K562 (cell line): ENCODE measurements at regions not wholly inside any gene's neighbourhood (a gene's known extent, or its start where the extent isn't known, plus 50 kb on each side); places are given as distances from the start of the nearest gene placed in this dataset.

Experiments used
- ATAC-seq: fragments of 200-7000 bp; cut with Tn5 transposase; 3 replicates; pipeline ENCODE4 v1.9.1; 2020; ENCODE audit warnings: moderate library complexity
- BruUV-seq: library from RNA; stranded (reverse); fragments of 400-500 nt; replicated peaks from 2 replicates; lab custom pipeline; 2021; lab: Mats Ljungman, UMichigan
- CTCF ChIA-PET: fragments of 300-600 bp; formaldehyde crosslinking; extraction: SDS; loops from one replicate; lab custom pipeline; 2021; ENCODE audit warnings: low intra/inter-chr PET ratio; lab: Yijun Ruan, JAX
- POLR2A ChIA-PET: fragments of 300-600, 350-650 bp; sonication (Branson Sonifier 250); formaldehyde crosslinking; extraction: SDS; loops from one replicate; lab custom pipeline; 2021; ENCODE audit warnings: antibody characterized with exemption, inconsistent platforms; lab: Yijun Ruan, JAX
- DNase-seq, 4 experiments: peaks; one replicate each; pipeline versions ENCODE4 v3.0.0 to v3.0.0-alpha.2; 2011 to 2018; ENCODE audit warnings: low spot score in 3 of 4, mixed read lengths in 3 of 4; ENCODE audit errors: extremely low read depth in 1 of 4
- FAIRE-seq: peaks from 2 replicates; lab custom pipeline; 2011; peaks lifted over from hg19 to GRCh38; lab: Jason Lieb, UNC
- H2AFZ ChIP-seq: 2 replicates; pipeline ENCODE4 v1.6.0; 2011; ENCODE audit warnings: low read depth, low read length, control low read depth, inconsistent platforms
- H3K27ac ChIP-seq: fragments of 200-600 bp; 3 replicates; pipeline ENCODE4 v1.8.0; 2011; ENCODE audit warnings: low read depth, mild to moderate bottlenecking, control low read depth, inconsistent platforms, low read length, moderate library complexity, mixed read lengths; ENCODE audit errors: extremely low read depth
- H3K27me3 ChIP-seq, 2 experiments: fragments of 300-600 bp in 1 of 2; 2 replicates in 1 of 2; 3 replicates in 1 of 2; pipeline versions ENCODE4 v1.6.0 to v1.8.0; 2011; ENCODE audit warnings: inconsistent platforms in 2 of 2, low read length in 2 of 2, mild to moderate bottlenecking in 1 of 2, mixed read lengths in 1 of 2, moderate library complexity in 1 of 2; ENCODE audit not compliant: control insufficient read depth in 2 of 2, insufficient read depth in 2 of 2
- H3K36me3 ChIP-seq: fragments of 300-600 bp; 3 replicates; pipeline ENCODE4 v1.8.0; 2011; ENCODE audit warnings: mild to moderate bottlenecking, low read length, inconsistent platforms; ENCODE audit not compliant: control insufficient read depth, insufficient read depth
- H3K4me1 ChIP-seq, 2 experiments: fragments of 200-600 bp in 1 of 2; replicated peaks in 1 of 2; 2 replicates in 1 of 2; 3 replicates in 1 of 2; pipeline versions ENCODE4 v1.5.1 to v1.8.0; 2011; ENCODE audit warnings: inconsistent platforms in 2 of 2, low read length in 2 of 2, mild to moderate bottlenecking in 1 of 2, mixed read lengths in 1 of 2, moderate library complexity in 1 of 2; ENCODE audit not compliant: control insufficient read depth in 2 of 2, insufficient read depth in 2 of 2
- H3K4me2 ChIP-seq: 2 replicates; pipeline ENCODE4 v1.6.1; 2011; ENCODE audit warnings: low read length, control low read depth, inconsistent platforms, mixed read lengths; ENCODE audit not compliant: insufficient read depth
- H3K4me3 ChIP-seq: fragments of 200-600 bp; sonication (generic), shearing (Covaris generic); 2 replicates; pipeline ENCODE4 v1.5.1; 2016; ENCODE audit warnings: control low read depth, inconsistent platforms
- H3K79me2 ChIP-seq: fragments of 200-600 bp; 3 replicates; pipeline ENCODE4 v1.8.0; 2011; ENCODE audit warnings: low read length, inconsistent platforms; ENCODE audit not compliant: control insufficient read depth, insufficient read depth
- H3K9ac ChIP-seq, 2 experiments: 2 replicates each; pipeline versions ENCODE4 v1.6.0 to v1.6.1; 2011; ENCODE audit warnings: low read depth in 2 of 2, low read length in 2 of 2, control low read depth in 1 of 2, inconsistent platforms in 1 of 2, mild to moderate bottlenecking in 1 of 2, mixed read lengths in 1 of 2; ENCODE audit not compliant: insufficient read depth in 1 of 2
- H3K9me1 ChIP-seq: one replicate; pipeline ENCODE4 v1.6.0; 2011; ENCODE audit warnings: inconsistent platforms, mild to moderate bottlenecking, low read length, moderate library complexity; ENCODE audit not compliant: control insufficient read depth, insufficient read depth
- H3K9me3 ChIP-seq: replicated peaks from 2 replicates; pipeline ENCODE4 v1.5.1; 2011; ENCODE audit warnings: low read depth, low read length, inconsistent platforms; ENCODE audit not compliant: control insufficient read depth, insufficient read depth
- H4K20me1 ChIP-seq: replicated peaks from 2 replicates; pipeline ENCODE4 v1.6.1; 2011; ENCODE audit warnings: low read length, inconsistent platforms, mixed read lengths; ENCODE audit not compliant: control insufficient read depth, insufficient read depth
- BHLHE40 ChIP-seq: IDR thresholded peaks from 2 replicates; pipeline ENCODE4 v1.6.1; 2011; ENCODE audit warnings: low read length, improper control_type of control experiment
- MAFK ChIP-seq: IDR thresholded peaks from 2 replicates; pipeline ENCODE4 v1.6.1; 2011; ENCODE audit warnings: low read length, improper control_type of control experiment
- MCM2 ChIP-seq: fragments of 450-650 bp; IDR thresholded peaks from 2 replicates; pipeline ENCODE4 v1.6.1; 2017; ENCODE audit warnings: low read depth, mild to moderate bottlenecking
- PHF20 ChIP-seq: fragments of 450-650 bp; IDR thresholded peaks from 2 replicates; pipeline ENCODE4 v1.6.1; 2018; ENCODE audit not compliant: partially characterized antibody
- SP1 ChIP-seq: sonication (generic); formaldehyde crosslinking; IDR thresholded peaks from 2 replicates; pipeline ENCODE4 v1.8.1; 2022; ENCODE audit warnings: mild to moderate bottlenecking, missing genetic modification reagents
- ZFP36 ChIP-seq: fragments of 150-350 bp; IDR thresholded peaks from 2 replicates; pipeline ENCODE4 v1.6.1; 2018; ENCODE audit warnings: low read length, low read depth; ENCODE audit not compliant: partially characterized antibody
- ZNF23 ChIP-seq: fragments of 250-450 bp; sonication (Bioruptor Pico); IDR thresholded peaks from 2 replicates; pipeline ENCODE4 v1.4.0; 2020; ENCODE audit warnings: mild to moderate bottlenecking
- ZNF311 ChIP-seq: fragments of 250-450 bp; sonication (Bioruptor Pico); IDR thresholded peaks from 2 replicates; pipeline ENCODE4 v1.4.0; 2020; ENCODE audit warnings: mild to moderate bottlenecking, moderate library complexity
- ZNF707 ChIP-seq: fragments of 250-450 bp; sonication (Bioruptor Pico); conservative IDR thresholded peaks from 2 replicates; pipeline ENCODE4 v1.8.0; 2022; ENCODE audit warnings: inconsistent platforms, mild to moderate bottlenecking, moderate library complexity
- ZNF717 ChIP-seq: fragments of 250-450 bp; sonication (Bioruptor Pico); IDR thresholded peaks from 2 replicates; pipeline ENCODE4 v1.5.0; 2021
- WGBS: fragments of 100-300 bp; shearing (Covaris generic); methylation state at CpG from one replicate; pipeline ENCODE4 v1.1.6; 2016; ENCODE audit warnings: low coverage, mixed read lengths; ENCODE audit not compliant: insufficient coverage; ENCODE audit errors: missing lambda C conversion rate; 5-methylcytosine and 5-hydroxymethylcytosine counted together
- in situ Hi-C: fragments of 300-500 bp; cut with MboI; formaldehyde crosslinking; loops from 4 replicates; pipeline ENCODE4 v1.15.0; 2018; ENCODE audit warnings: inconsistent platforms, mixed read lengths
- intact Hi-C: fragments of 100-400 bp; cut with micrococcal nuclease; formaldehyde crosslinking; loops from 2 replicates; pipeline ENCODE4 v1.14.2; 2022

DNA sequence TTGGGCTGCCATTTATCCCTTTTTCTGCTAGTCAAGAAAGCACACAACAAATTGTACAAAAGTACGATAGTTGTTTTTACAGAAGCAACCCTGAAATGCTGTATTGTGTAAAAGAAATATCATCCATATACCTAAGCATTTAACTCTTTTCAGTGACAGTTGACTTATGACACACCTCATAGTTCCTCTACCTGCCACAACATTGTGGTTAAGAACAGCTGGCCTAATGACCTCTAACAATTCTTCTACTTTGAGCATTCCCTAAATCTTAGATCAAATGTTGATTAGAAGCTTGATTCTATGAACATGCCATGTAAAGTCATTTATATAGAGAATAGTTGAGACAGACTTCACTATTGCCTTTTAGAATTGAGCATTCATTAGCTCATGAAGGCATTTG, 165.9 kb upstream of the SETBP1 start:
- BruUV-seq: no TSS peak
- WGBS: 0% methylated on average over 1 of the region's 1 CpG
- no peak overlapping the region for H2AFZ ChIP-seq
- no peaks in the 10 kb centered on the region for H4K20me1 ChIP-seq
- ATAC-seq: no peak
- POLR2A ChIA-PET: interaction anchor here (0.6 kb wide), 1 partner anchor 225 kb away, joined by 3 read pairs; no protein-coding TSS in a partner anchor
- H3K27ac ChIP-seq: no peak overlapping the region
- no peak overlapping the region for H3K4me2 ChIP-seq
- no peak overlapping the region for H3K9ac ChIP-seq
- H3K9me3 ChIP-seq: no peaks in the 10 kb centered on the region
- TF ChIP-seq MCM2 (no peak), ZNF311 (CRISPR knock-in tag) (no peak), MAFK (no peak), BHLHE40 (no peak), PHF20 (no peak)
- TF ChIP-seq, all 486 proteins: peak for 0
- in situ Hi-C loops (no loop called here), intact Hi-C loops (no loop called here)
- FAIRE-seq (no peak), DNase-seq (no peak)
- H3K79me2 ChIP-seq: no peaks in the 10 kb centered on the region
- H3K27me3 ChIP-seq: no peaks in the 10 kb centered on the region
- CTCF ChIA-PET: no interaction called here
- no peaks in the 10 kb centered on the region for H3K36me3 ChIP-seq
- H3K4me1 ChIP-seq: no peaks in the 10 kb centered on the region
- no peaks in the 10 kb centered on the region for H3K9me1 ChIP-seq
- H3K4me3 ChIP-seq: no peak overlapping the region

DNA sequence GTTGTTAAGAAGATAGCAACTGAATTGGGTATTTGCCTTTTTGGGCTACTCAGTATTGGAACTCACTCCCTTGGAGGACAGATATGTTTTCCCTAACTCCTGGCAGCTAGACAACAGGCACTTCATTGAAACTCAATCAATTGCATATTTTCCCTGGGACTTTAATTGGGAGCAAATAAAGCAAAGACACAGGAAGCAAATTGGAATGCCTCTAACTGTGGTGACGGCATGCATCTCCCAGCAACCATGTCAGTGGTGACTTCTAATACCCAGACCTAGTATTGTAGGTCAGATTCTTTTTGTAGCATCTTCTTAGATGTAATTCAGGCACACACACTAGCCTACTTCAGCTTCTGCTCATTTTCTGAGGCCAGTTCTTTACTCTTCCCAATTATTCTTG, 164.2 kb upstream of the SETBP1 start:
- no peaks in the 10 kb centered on the region for H3K27me3 ChIP-seq
- in situ Hi-C loops (no loop called here), intact Hi-C loops (no loop called here)
- POLR2A ChIA-PET: no interaction called here
- no peak overlapping the region for H3K27ac ChIP-seq
- DNase-seq (no peak), FAIRE-seq (no peak), ATAC-seq (no peak)
- H3K4me2 ChIP-seq: no peak overlapping the region
- H3K4me1 ChIP-seq: no peaks in the 10 kb centered on the region
- H3K36me3 ChIP-seq: no peaks in the 10 kb centered on the region
- no TSS peak for BruUV-seq
- no peak for TF ChIP-seq ZNF707
- TF ChIP-seq ZNF717 (CRISPR knock-in tag): no peak
- TF ChIP-seq ZFP36: no peak
- TF ChIP-seq ZNF23 (CRISPR knock-in tag): no peak
- no peak for TF ChIP-seq SP1 (CRISPR knock-in tag)
- H3K79me2 ChIP-seq: no peaks in the 10 kb centered on the region
- no peaks in the 10 kb centered on the region for H4K20me1 ChIP-seq
- H3K9me3 ChIP-seq: no peaks in the 10 kb centered on the region
- 0% methylated on average over 1 of the region's 1 CpG for WGBS
- no peak overlapping the region for H2AFZ ChIP-seq
- CTCF ChIA-PET: no interaction called here
- no peaks in the 10 kb centered on the region for H3K9me1 ChIP-seq
- no peak overlapping the region for H3K9ac ChIP-seq
- H3K4me3 ChIP-seq: no peak overlapping the region
